GM19035 (cell line): ENCODE measurements at regions not wholly inside any gene's neighbourhood (a gene's known extent, or its start where the extent isn't known, plus 50 kb on each side); places are given as distances from the start of the nearest gene placed in this dataset.
"Not testable (repeated sequence)": the region's sequence is repeated elsewhere in the genome, so short reads cannot be mapped to it uniquely, and the experiment has no call there.

Experiments used
- ATAC-seq: cut with Tn5 transposase; IDR thresholded peaks from one replicate; pipeline ENCODE4 v1.9.1; 2021; ENCODE audit not compliant: unreplicated experiment

GRCh38 chr14:19168261-19168660, 201.0 kb downstream of the POTEM start:
- ATAC-seq, result not testable (repeated sequence)

GRCh38 chr14:19169561-19170362, 202.5 kb downstream of the POTEM start:
- not testable (repeated sequence) for ATAC-seq

GRCh38 chr14:19172745-19173144, 205.5 kb downstream of the POTEM start:
- not testable (repeated sequence) for ATAC-seq

DNA sequence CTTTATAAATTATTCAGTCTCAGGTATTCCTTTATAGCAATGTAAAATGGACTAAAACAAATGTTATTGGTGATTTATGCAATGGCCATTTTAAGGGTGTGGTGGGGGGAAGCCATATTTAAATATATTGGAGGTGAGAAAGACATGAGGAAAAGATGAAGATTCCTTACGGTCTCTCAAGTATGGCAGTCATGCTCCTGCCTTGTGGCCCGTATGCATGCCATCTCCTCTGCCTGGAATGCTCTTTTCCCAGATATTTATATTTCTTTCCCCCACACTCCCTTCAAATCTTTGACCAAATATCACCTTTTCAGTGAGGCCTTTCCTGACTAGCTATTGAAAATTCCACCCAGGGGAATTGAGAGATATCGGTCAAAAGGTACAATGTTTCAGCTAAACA, 206.0 kb downstream of the POTEM start:
- not testable (repeated sequence) for ATAC-seq

DNA sequence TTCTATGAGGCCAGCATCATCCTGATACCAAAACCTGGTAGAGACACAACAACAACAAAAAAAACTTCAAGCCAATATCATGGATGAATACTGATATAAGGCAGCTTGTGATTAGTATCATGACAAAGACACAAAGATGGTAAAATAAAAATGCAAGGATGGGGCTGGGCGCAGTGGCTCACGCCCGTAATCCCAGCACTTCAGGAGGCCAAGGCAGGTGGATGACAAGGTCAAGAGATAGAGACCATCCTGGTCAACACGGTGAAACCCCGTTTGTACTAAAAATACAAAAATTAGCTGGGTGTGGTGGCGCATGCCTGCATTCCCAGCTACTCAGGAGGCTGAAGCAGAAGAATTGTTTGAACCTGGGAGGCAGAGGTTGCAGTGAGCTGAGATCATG, 210.2 kb downstream of the POTEM start:
- ATAC-seq, result not testable (repeated sequence)

DNA sequence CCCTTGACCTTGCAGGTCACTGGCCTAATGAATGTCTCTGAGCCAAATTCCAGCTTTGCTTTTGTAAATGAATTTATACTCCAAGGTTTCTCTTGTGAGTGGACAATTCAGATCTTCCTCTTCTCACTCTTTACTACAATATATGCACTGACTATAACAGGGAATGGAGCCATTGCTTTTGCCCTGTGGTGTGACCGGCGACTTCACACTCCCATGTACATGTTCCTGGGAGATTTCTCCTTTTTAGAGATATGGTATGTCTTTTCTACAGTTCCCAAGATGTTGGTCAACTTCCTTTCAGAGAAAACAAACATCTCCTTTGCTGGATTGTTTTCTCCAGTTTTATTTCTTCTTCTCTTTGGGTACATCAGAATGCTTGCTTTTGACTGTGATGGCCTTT, 213.1 kb downstream of the POTEM start:
- not testable (repeated sequence) for ATAC-seq

- not testable (repeated sequence) for ATAC-seq
Observed at GRCh38 chr14:19180881-19181280, 213.6 kb downstream of the POTEM start.

- not testable (repeated sequence) for ATAC-seq
Observed at GRCh38 chr14:19195146-19195545, 227.9 kb downstream of the POTEM start.

GRCh38 chr14:19197488-19198234, 230.4 kb downstream of the POTEM start:
- ATAC-seq, result not testable (repeated sequence)

- ATAC-seq, result not testable (repeated sequence)
Observed at GRCh38 chr14:19198341-19198740, 231.1 kb downstream of the POTEM start.

GRCh38 chr14:19201394-19202052, 232.6 kb downstream of the POTEG start:
- not testable (repeated sequence) for ATAC-seq

DNA sequence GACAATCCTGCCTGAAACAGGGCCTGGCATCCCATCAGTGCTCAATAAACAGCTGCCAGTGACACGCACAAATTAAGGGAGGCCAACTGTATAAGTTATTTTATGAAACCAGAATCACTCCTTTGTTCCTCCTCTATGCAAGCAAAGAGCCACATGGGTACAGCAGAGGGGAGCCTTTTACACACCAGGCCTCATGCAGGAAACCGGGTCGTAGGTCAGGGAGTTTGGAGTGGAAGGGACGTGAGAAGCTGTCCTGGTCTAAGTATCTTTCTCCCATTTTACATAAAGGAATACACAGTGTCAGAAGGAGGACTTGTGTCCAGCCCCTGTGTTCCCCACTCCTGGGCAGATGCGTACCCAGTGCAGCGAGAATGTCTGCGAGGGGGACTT, 232.1 kb downstream of the POTEG start:
- ATAC-seq, result not testable (repeated sequence)

DNA sequence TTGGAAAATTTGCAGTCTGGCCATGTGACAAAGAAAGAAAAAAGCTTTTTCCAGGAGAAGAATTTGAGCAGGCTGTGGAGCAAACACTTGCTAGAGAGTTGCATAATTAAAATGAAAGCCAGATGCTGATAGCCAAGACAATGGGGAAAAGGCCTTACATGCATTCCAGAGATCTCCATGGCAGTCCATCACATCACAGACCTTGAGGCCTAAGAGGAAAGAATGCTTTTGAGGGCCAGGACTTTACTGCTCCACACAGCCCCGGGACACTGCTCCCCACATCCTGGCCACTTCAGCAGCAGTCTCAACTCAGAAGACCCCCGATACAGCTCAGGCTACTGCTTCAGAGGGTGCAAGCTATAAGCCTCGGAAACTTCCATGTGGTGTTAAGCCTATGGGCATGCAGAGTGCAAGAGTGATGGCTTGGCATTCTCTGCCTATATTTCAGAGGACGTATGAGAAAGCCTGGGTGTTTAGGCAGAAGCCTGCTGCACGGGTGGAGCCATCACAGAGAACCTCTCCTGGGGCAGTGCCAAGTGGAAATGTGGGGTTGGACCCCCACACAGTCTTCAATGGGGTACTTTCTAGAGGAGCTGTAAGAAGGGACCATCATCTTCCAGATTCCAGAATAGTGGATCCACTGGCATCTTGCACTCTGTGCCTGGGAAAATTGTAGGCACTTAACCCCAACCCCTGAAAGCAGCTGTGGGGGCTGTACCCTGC, 230.7 kb downstream of the POTEG start:
- ATAC-seq, result not testable (repeated sequence)

DNA sequence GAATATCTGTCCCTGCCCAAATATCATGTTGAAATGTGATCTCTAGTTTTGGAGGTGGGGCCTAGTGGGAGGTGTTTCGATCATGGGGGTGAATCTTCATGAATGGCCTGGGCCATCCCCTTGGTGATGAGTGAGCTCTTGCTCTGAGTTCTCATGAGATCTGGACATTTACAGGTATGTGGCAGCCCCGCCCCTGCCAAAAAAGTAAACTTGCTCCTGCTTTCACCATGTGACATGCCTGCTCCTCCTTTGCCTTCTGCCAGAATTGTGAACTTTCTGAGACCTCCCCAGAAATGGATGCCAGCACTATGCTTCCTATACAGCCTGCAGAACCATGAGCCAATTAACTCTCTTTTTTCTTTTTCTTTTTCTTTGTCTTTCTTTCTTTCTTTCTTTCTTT, 229.3 kb downstream of the POTEG start:
- not testable (repeated sequence) for ATAC-seq

DNA sequence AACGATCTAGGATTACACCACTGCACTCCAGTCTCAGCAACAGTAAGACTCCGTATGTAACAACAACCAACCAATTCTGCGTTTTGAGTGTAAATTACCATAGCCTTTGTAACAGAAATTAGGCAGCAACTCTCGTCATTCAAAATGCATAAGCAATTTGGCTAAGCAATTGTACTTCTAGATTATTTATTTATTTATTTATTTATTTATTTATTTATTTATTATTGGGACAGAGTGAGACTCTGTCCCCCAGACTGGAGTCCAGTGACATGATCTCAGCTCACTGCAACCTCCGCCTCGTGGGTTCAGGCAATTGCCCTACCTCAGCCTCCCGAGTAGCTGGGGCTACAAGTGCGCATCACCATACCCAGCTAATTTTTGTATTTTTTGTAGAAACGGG, 217.7 kb downstream of the POTEG start:
- ATAC-seq, result not testable (repeated sequence)

DNA sequence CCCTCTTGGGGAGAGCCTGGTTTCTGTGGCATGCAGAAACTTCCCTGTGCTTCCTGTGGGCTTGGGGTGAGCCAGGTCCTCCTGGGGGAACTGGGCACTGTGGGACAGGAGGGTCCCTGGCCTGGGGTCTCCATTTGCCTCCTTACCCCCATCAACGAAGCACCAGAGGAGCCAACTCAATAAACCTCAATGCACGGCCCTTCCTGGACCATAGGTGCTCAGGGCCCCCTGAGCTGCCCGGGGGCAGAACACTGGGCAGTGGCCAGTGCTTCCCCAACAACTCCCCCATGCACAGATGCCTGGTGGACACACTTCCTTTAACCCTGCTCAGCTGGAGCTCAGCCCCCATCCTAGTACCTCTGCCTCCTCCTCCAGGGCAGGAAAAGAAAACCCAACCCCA, 214.7 kb downstream of the POTEG start:
- not testable (repeated sequence) for ATAC-seq

GRCh38 chr14:19231421-19231820, 202.7 kb downstream of the POTEG start:
- ATAC-seq, result not testable (repeated sequence)

DNA sequence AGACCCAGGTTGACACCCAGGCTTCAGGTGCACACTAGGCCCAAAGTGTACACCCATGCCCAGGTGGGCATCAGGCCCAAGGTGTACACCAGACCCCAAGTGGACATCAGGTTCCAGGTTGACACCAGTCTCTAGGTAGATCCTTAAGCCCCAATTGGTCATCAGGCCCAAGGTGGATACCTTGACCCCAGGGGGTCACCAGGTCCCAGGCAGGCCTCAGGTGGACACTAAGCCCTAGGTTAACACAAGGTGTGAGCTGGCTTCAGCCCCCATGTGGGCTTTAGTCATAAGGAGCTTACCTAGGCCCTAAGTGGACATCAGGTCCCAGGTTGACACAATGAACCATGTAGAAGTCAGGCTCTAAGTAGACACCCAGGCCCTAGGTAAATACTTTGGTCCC, 200.1 kb downstream of the POTEG start:
- not testable (repeated sequence) for ATAC-seq

DNA sequence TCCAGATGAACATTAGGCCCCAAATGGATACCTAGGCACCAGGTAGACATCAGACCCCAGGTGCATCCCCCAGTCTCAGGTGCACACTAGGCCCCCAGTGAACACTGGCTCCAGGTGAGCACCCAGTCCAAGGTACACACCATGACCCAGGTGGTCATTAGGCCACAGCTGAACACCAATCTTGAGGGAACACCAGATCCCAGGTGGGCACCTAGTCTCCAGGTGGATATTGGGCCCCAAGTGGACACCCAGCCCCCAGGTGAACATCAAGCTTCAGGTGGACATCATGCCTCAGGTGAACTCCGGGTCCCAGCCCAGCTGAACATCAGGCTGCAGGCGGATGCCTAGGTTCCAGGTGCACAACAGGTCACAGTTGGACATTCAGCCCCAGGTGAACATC, 196.5 kb downstream of the POTEG start:
- ATAC-seq, result not testable (repeated sequence)

- not testable (repeated sequence) for ATAC-seq
Observed at GRCh38 chr14:19238584-19238983, 195.6 kb downstream of the POTEG start.

GRCh38 chr14:19239981-19240380, 194.2 kb downstream of the POTEG start:
- not testable (repeated sequence) for ATAC-seq
